Neural progenitor cell (in vitro differentiated cells): ENCODE measurements at regions not wholly inside any gene's neighbourhood (a gene's known extent, or its start where the extent isn't known, plus 50 kb on each side); places are given as distances from the start of the nearest gene placed in this dataset. TPM values are rescaled to one million over a fixed set of nuclear protein-coding genes. Genes with fewer than 3 reads are reported as not detected.

Source experiments
- small RNA-seq: library from RNA; depleted of rRNA; stranded (forward); fragments of <200 nt; gene quantifications from one replicate; pipeline ENCODE3, GENCODE V24; 2015

Small RNA genes lying in the stretch of these regions (small RNA-seq; reads per million reads assigned to genes)
- gene RNU6-279P = not detected
- not detected for gene RNU6-871P
